HCT116 (cell line): ENCODE measurements at regions not wholly inside any gene's neighbourhood (a gene's known extent, or its start where the extent isn't known, plus 50 kb on each side); places are given as distances from the start of the nearest gene placed in this dataset.

Experiments
- EGR1 ChIP-seq: IDR thresholded peaks from 2 replicates; pipeline ENCODE4 v1.6.1; 2012; ENCODE audit warnings: low read depth
- ELF1 ChIP-seq: IDR thresholded peaks from 2 replicates; pipeline ENCODE4 v1.6.1; 2012; ENCODE audit warnings: low read depth, borderline replicate concordance
- SIN3A ChIP-seq: IDR thresholded peaks from 2 replicates; pipeline ENCODE4 v1.6.1; 2012; ENCODE audit warnings: low read depth
- ZNF274 ChIP-seq: fragments of 200-500 bp; sonication (Bioruptor generic); IDR thresholded peaks from 2 replicates; pipeline ENCODE4 v1.6.1; 2014; ENCODE audit warnings: mild to moderate bottlenecking, low read depth, low read length, inconsistent platforms
- TF ChIP-seq, protein P1 (sequence below), 3 experiments: fragments of 200-600 bp in 1 of 3; sonication (generic) in 1 of 3; IDR thresholded peaks in 2 of 3; conservative IDR thresholded peaks in 1 of 3; 2 replicates each; pipeline ENCODE4 v1.5.1; 2012 to 2017; ENCODE audit warnings: low read depth in 2 of 3, low read length in 2 of 3, antibody characterized with exemption in 1 of 3, borderline replicate concordance in 1 of 3, control low read depth in 1 of 3, mild to moderate bottlenecking in 1 of 3, mixed read lengths in 1 of 3, mixed run types in 1 of 3, moderate library complexity in 1 of 3; ENCODE audit not compliant: insufficient read depth in 1 of 3
- TF ChIP-seq, protein P2 (sequence below): IDR thresholded peaks from 2 replicates; pipeline ENCODE4 v1.6.1; 2012; ENCODE audit warnings: low read depth

DNA sequence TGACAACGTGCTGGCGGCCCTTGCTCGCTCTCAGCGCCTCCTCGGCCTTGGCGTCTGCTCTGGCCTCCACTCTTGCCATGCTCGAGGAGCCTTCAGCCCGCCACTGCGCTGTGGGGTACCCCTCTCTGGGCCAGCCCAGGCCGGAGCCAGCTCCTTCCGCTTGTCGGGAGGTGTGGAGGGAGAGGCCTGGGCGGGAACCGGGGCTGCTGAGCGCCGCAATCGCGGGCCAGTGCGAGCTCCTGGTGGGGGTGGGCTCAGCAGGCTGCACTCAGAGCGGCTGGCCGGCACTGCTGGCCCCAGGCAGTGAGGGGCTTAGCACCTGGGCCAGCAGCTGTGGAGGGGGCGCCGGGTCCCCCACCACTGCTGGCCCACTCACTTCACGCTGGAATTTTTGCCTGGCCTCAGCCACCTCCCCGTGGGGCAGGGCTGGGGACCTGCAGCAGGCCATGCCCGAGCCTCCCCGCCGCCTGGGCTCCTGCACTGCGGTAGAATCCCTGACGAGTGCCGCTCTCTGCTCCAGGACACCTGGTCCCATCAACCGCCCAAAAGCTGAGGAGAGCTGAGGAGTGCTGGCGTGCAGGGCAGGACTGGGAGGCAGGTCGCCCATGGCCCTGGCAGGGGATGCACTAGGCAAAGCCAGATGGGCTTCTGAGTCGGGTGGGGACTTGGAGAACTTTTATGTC, 372.2 kb upstream of the NRG3 start:
- no peak for TF ChIP-seq EGR1
- TF ChIP-seq SIN3A = no peak
- TF ChIP-seq, protein P1, sequence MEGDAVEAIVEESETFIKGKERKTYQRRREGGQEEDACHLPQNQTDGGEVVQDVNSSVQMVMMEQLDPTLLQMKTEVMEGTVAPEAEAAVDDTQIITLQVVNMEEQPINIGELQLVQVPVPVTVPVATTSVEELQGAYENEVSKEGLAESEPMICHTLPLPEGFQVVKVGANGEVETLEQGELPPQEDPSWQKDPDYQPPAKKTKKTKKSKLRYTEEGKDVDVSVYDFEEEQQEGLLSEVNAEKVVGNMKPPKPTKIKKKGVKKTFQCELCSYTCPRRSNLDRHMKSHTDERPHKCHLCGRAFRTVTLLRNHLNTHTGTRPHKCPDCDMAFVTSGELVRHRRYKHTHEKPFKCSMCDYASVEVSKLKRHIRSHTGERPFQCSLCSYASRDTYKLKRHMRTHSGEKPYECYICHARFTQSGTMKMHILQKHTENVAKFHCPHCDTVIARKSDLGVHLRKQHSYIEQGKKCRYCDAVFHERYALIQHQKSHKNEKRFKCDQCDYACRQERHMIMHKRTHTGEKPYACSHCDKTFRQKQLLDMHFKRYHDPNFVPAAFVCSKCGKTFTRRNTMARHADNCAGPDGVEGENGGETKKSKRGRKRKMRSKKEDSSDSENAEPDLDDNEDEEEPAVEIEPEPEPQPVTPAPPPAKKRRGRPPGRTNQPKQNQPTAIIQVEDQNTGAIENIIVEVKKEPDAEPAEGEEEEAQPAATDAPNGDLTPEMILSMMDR (IDR thresholded peaks at IDR 0.05 in 2 of 3, conservative IDR thresholded peaks at IDR 0.05 in 1 of 3; ENCODE audit: borderline replicate concordance in 1 of 3, insufficient read depth in 1 of 3, low read depth in 2 of 3, low read length in 2 of 3) = no peak
- TF ChIP-seq, protein P2, sequence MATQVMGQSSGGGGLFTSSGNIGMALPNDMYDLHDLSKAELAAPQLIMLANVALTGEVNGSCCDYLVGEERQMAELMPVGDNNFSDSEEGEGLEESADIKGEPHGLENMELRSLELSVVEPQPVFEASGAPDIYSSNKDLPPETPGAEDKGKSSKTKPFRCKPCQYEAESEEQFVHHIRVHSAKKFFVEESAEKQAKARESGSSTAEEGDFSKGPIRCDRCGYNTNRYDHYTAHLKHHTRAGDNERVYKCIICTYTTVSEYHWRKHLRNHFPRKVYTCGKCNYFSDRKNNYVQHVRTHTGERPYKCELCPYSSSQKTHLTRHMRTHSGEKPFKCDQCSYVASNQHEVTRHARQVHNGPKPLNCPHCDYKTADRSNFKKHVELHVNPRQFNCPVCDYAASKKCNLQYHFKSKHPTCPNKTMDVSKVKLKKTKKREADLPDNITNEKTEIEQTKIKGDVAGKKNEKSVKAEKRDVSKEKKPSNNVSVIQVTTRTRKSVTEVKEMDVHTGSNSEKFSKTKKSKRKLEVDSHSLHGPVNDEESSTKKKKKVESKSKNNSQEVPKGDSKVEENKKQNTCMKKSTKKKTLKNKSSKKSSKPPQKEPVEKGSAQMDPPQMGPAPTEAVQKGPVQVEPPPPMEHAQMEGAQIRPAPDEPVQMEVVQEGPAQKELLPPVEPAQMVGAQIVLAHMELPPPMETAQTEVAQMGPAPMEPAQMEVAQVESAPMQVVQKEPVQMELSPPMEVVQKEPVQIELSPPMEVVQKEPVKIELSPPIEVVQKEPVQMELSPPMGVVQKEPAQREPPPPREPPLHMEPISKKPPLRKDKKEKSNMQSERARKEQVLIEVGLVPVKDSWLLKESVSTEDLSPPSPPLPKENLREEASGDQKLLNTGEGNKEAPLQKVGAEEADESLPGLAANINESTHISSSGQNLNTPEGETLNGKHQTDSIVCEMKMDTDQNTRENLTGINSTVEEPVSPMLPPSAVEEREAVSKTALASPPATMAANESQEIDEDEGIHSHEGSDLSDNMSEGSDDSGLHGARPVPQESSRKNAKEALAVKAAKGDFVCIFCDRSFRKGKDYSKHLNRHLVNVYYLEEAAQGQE = no peak
- no peak for TF ChIP-seq ELF1
- no peak for TF ChIP-seq ZNF274
